Vagina (tissue), 2 donors: ENCODE measurements at regions not wholly inside any gene's neighbourhood (a gene's known extent, or its start where the extent isn't known, plus 50 kb on each side); places are given as distances from the start of the nearest gene placed in this dataset.

Experiments
- DNase-seq, 2 donors: peaks; one replicate each; pipeline ENCODE4 v3.0.0-alpha.2; 2017; ENCODE audit errors: extremely low spot score in 2 of 2
- H3K27ac ChIP-seq: fragments of 200-600 bp; sonication (generic); one replicate; pipeline ENCODE4 v1.5.1; 2019
- H3K27me3 ChIP-seq: fragments of 200-600 bp; sonication (generic); one replicate; pipeline ENCODE4 v1.5.1; 2019
- H3K36me3 ChIP-seq, 2 donors: fragments of 200-600 bp; sonication (generic); one replicate each; pipeline ENCODE4 v1.5.1; 2017 to 2019
- H3K4me1 ChIP-seq: fragments of 200-600 bp; sonication (generic); one replicate; pipeline ENCODE4 v1.5.1; 2019
- H3K4me3 ChIP-seq, 2 donors: fragments of 200-600 bp; sonication (generic); 1 replicate in 1 of 2; 2 replicates in 1 of 2; pipeline ENCODE4 v1.5.1; 2016 to 2019
- H3K9me3 ChIP-seq: fragments of 200-600 bp; sonication (generic); one replicate; pipeline ENCODE4 v1.5.1; 2019
- CTCF ChIP-seq, 3 experiments: fragments of 450-650 bp in 2 of 3; fragments of 200-600 bp in 1 of 3; sonication (generic) in 1 of 3; IDR thresholded peaks; one replicate each; pipeline ENCODE4 v1.5.1; 2017 to 2019; ENCODE audit warnings: antibody characterized with exemption in 3 of 3, mild to moderate bottlenecking in 2 of 3, moderate library complexity in 2 of 3
- POLR2A ChIP-seq, 2 donors: fragments of 450-650 bp; IDR thresholded peaks; one replicate each; pipeline ENCODE4 v1.6.1; 2017; ENCODE audit warnings: antibody characterized with exemption in 2 of 2, mild to moderate bottlenecking in 2 of 2, moderate library complexity in 2 of 2
- POLR2AphosphoS5 ChIP-seq, 2 donors: sonication (generic); formaldehyde crosslinking; IDR thresholded peaks; one replicate each; pipeline ENCODE4 v1.9.0; 2017; ENCODE audit warnings: antibody characterized with exemption in 2 of 2, mild to moderate bottlenecking in 2 of 2, low read depth in 1 of 2; ENCODE audit not compliant: insufficient read depth in 1 of 2
- intact Hi-C: fragments of 100-400 bp; cut with DNase I; formaldehyde crosslinking; loops from one replicate; pipeline ENCODE4 v1.15.1; 2023

- Histone ChIP-seq H3K9me3 (no peaks in the 10 kb centered on the region), H3K36me3 (no peaks in the 10 kb centered on the region), H3K4me3 (no peak overlapping the region), H3K27ac (no peak overlapping the region), H3K4me1 (no peaks in the 10 kb centered on the region), H3K27me3 (no peaks in the 10 kb centered on the region)
- TF ChIP-seq CTCF (IDR thresholded peaks at IDR 0.05) (no peak), POLR2AphosphoS5 (IDR thresholded peaks at IDR 0.05; ENCODE audit: insufficient read depth in 1 of 2, low read depth in 1 of 2) (no peak), POLR2A (IDR thresholded peaks at IDR 0.05) (no peak)
- intact Hi-C loops: no loop called here
- no peak for DNase-seq
These were observed 464.9 kb downstream of the CDH2 start for GRCh38 chr18:27712066-27712465.

GRCh38 chr18:27711382-27711781 is 465.5 kb downstream of the CDH2 start:
- no peak overlapping the region for H3K27ac ChIP-seq
- intact Hi-C loops: no loop called here

GRCh38 chr18:27709344-27709743 is 467.6 kb downstream of the CDH2 start:
- Histone ChIP-seq H3K4me3 (no peak overlapping the region), H3K27me3 (no peaks in the 10 kb centered on the region), H3K36me3 (no peaks in the 10 kb centered on the region), H3K27ac (no peak overlapping the region), H3K9me3 (no peaks in the 10 kb centered on the region), H3K4me1 (no peaks in the 10 kb centered on the region)
- TF ChIP-seq POLR2A (IDR thresholded peaks at IDR 0.05) (no peak), CTCF (IDR thresholded peaks at IDR 0.05) (no peak), POLR2AphosphoS5 (IDR thresholded peaks at IDR 0.05; ENCODE audit: insufficient read depth in 1 of 2, low read depth in 1 of 2) (no peak)
- intact Hi-C loops: no loop called here
- DNase-seq: no peak

More at GRCh38 chr18:27711382-27711781, 465.5 kb downstream of the CDH2 start:
- Histone ChIP-seq H3K4me1 (no peaks in the 10 kb centered on the region), H3K36me3 (no peaks in the 10 kb centered on the region), H3K4me3 (no peak overlapping the region), H3K27me3 (no peaks in the 10 kb centered on the region), H3K9me3 (no peaks in the 10 kb centered on the region)
- TF ChIP-seq POLR2A (IDR thresholded peaks at IDR 0.05) (no peak), CTCF (IDR thresholded peaks at IDR 0.05) (no peak)
- no peak for DNase-seq

- Histone ChIP-seq H3K4me1 (no peaks in the 10 kb centered on the region), H3K27ac (no peak overlapping the region), H3K36me3 (no peaks in the 10 kb centered on the region), H3K4me3 (no peak overlapping the region), H3K9me3 (no peaks in the 10 kb centered on the region), H3K27me3 (no peaks in the 10 kb centered on the region)
- no peak for TF ChIP-seq CTCF (IDR thresholded peaks at IDR 0.05)
- TF ChIP-seq POLR2A (IDR thresholded peaks at IDR 0.05): no peak
- TF ChIP-seq POLR2AphosphoS5 (IDR thresholded peaks at IDR 0.05; ENCODE audit: insufficient read depth in 1 of 2, low read depth in 1 of 2): no peak
- no peak for DNase-seq
- intact Hi-C loops: no loop called here
These were observed 469.7 kb downstream of the CDH2 start for GRCh38 chr18:27707201-27707600.

GRCh38 chr18:27704736-27705361 is 472.1 kb downstream of the CDH2 start:
- H3K36me3 ChIP-seq: no peaks in the 10 kb centered on the region
- H3K27me3 ChIP-seq: no peaks in the 10 kb centered on the region
- no peak overlapping the region for H3K27ac ChIP-seq
- no peaks in the 10 kb centered on the region for H3K9me3 ChIP-seq
- H3K4me3 ChIP-seq: no peak overlapping the region
- intact Hi-C loops: no loop called here
- DNase-seq: no peak
- no peak for TF ChIP-seq POLR2A (IDR thresholded peaks at IDR 0.05)
- TF ChIP-seq CTCF (IDR thresholded peaks at IDR 0.05): no peak
- no peak for TF ChIP-seq POLR2AphosphoS5 (IDR thresholded peaks at IDR 0.05; ENCODE audit: insufficient read depth in 1 of 2, low read depth in 1 of 2)
- H3K4me1 ChIP-seq: no peaks in the 10 kb centered on the region
